GM23338 (cell line): ENCODE measurements at regions not wholly inside any gene's neighbourhood (a gene's known extent, or its start where the extent isn't known, plus 50 kb on each side); places are given as distances from the start of the nearest gene placed in this dataset.

Experiments
- ATAC-seq: fragments of 200-7000 bp; cut with Tn5 transposase; 3 replicates; pipeline ENCODE4 v1.9.1; 2020
- DNase-seq: peaks from one replicate; pipeline ENCODE4 v3.0.0-alpha.2; 2015; ENCODE audit warnings: low spot score
- H2AFZ ChIP-seq: fragments of 200-600 bp; sonication (generic); 2 replicates; pipeline ENCODE4 v1.8.0; 2016; ENCODE audit warnings: antibody characterized with exemption, mild to moderate bottlenecking, moderate library complexity
- H3F3A ChIP-seq: fragments of 200-600 bp; sonication (generic); replicated peaks from 2 replicates; pipeline ENCODE4 v1.8.0; 2017; ENCODE audit warnings: antibody characterized with exemption, mixed run types, low read depth
- H3K27ac ChIP-seq: fragments of 200-600 bp; sonication (generic); 2 replicates; pipeline ENCODE4 v1.6.1; 2016; ENCODE audit warnings: low read depth
- H3K27me3 ChIP-seq: fragments of 200-600 bp; sonication (generic); 2 replicates; pipeline ENCODE4 v1.8.0; 2016; ENCODE audit warnings: mild to moderate bottlenecking, mixed run types, moderate library complexity; ENCODE audit not compliant: insufficient read depth
- H3K36me3 ChIP-seq: fragments of 200-600 bp; sonication (generic); 2 replicates; pipeline ENCODE4 v1.8.0; 2016; ENCODE audit warnings: mild to moderate bottlenecking; ENCODE audit not compliant: insufficient read depth
- H3K4me1 ChIP-seq: fragments of 200-600 bp; sonication (generic); 2 replicates; pipeline ENCODE4 v1.8.0; 2016; ENCODE audit warnings: mild to moderate bottlenecking, moderate library complexity; ENCODE audit not compliant: insufficient read depth
- H3K4me2 ChIP-seq: fragments of 200-600 bp; sonication (generic); 2 replicates; pipeline ENCODE4 v1.7.1; 2017; ENCODE audit warnings: mixed run types
- H3K4me3 ChIP-seq: fragments of 200-600 bp; sonication (generic); 2 replicates; pipeline ENCODE4 v1.6.1; 2016; ENCODE audit warnings: mixed run types
- H3K79me2 ChIP-seq: fragments of 200-600 bp; sonication (generic); replicated peaks from 2 replicates; pipeline ENCODE4 v1.8.0; 2017; ENCODE audit warnings: mild to moderate bottlenecking; ENCODE audit not compliant: insufficient read depth
- H3K9me2 ChIP-seq: fragments of 200-600 bp; sonication (generic); 2 replicates; pipeline ENCODE4 v1.8.0; 2017; ENCODE audit not compliant: insufficient read depth
- H4K20me1 ChIP-seq: fragments of 200-600 bp; sonication (generic); replicated peaks from 2 replicates; pipeline ENCODE4 v1.8.0; 2017; ENCODE audit warnings: mild to moderate bottlenecking; ENCODE audit not compliant: insufficient read depth
- H3K27ac Mint-ChIP-seq: 2 replicates; pipeline ENCODE4 v1.8.0; 2020; ENCODE audit warnings: inconsistent platforms, mild to moderate bottlenecking, moderate library complexity, mixed read lengths
- H3K27me3 Mint-ChIP-seq: 3 replicates; pipeline ENCODE4 v1.8.0; 2022; ENCODE audit warnings: low read depth, mild to moderate bottlenecking, moderate library complexity, mixed read lengths, inconsistent platforms; ENCODE audit not compliant: insufficient read depth, poor library complexity
- H3K36me3 Mint-ChIP-seq: 3 replicates; pipeline ENCODE4 v1.8.0; 2021; ENCODE audit warnings: low read depth, mild to moderate bottlenecking, inconsistent platforms, moderate library complexity, mixed read lengths
- H3K4me1 Mint-ChIP-seq: 3 replicates; pipeline ENCODE4 v1.8.0; 2020; ENCODE audit warnings: mild to moderate bottlenecking, inconsistent platforms, mixed read lengths
- H3K4me3 Mint-ChIP-seq: 3 replicates; pipeline ENCODE4 v1.8.0; 2021; ENCODE audit warnings: moderate library complexity, mild to moderate bottlenecking, inconsistent platforms, mixed read lengths
- H3K9me3 Mint-ChIP-seq: 3 replicates; pipeline ENCODE4 v1.8.0; 2020; ENCODE audit warnings: moderate library complexity, mild to moderate bottlenecking, inconsistent platforms, mixed read lengths
- EZH2phosphoT487 ChIP-seq: fragments of 200-600 bp; sonication (generic); IDR thresholded peaks from one replicate; pipeline ENCODE4 v1.8.1; 2018; ENCODE audit warnings: antibody characterized with exemption; ENCODE audit not compliant: unreplicated experiment
- ZNF462 ChIP-seq: fragments of 250-450 bp; sonication (Bioruptor Pico); IDR thresholded peaks from 2 replicates; pipeline ENCODE4 v1.5.0; 2020; ENCODE audit warnings: mild to moderate bottlenecking, moderate library complexity
- TF ChIP-seq, protein P1 (sequence below), 2 experiments: fragments of 200-600 bp in 1 of 2; sonication (generic) in 1 of 2; conservative IDR thresholded peaks; 2 replicates each; pipeline versions ENCODE4 v1.5.1 to v1.6.1; 2016 to 2017; ENCODE audit warnings: antibody characterized with exemption in 2 of 2, low read depth in 2 of 2, mild to moderate bottlenecking in 2 of 2, moderate library complexity in 1 of 2

- TF ChIP-seq ZNF462 (CRISPR knock-in tag) (no peak), EZH2phosphoT487 (no peak)
Observed at GRCh38 chr3:23669541-23670255, 136.1 kb upstream of the UBE2E1 start (continued).

- Mint-ChIP-seq H3K27ac (no peak overlapping the region), H3K4me3 (peak overlapping the region; percentile 58; the same call in 2 of the 3 replicates), H3K4me1 (peaks cover 16% of the 10 kb centered on the region), H3K36me3 (no peaks in the 10 kb centered on the region), H3K9me3 (no peaks in the 10 kb centered on the region), H3K27me3 (peaks cover 5% of the 10 kb centered on the region)
- Histone ChIP-seq H3K4me3 (peak overlapping the region; percentile 38; the same call in 1 of the 2 replicates), H3K27me3 (peaks cover 13% of the 10 kb centered on the region), H2AFZ (peak overlapping the region; percentile 93), H3F3A (0 out of 2 replicates have a peak, but pooled peaks cover 2% of the 10 kb centered on the region), H3K9me2 (peaks cover 4% of the 10 kb centered on the region; the same call in 1 of the 2 replicates), H3K36me3 (no peaks in the 10 kb centered on the region), H3K79me2 (no peaks in the 10 kb centered on the region), H3K4me2 (peak overlapping the region; percentile 60; the same call in 1 of the 2 replicates), H3K27ac (no peak overlapping the region), H4K20me1 (no peaks in the 10 kb centered on the region), H3K4me1 (peaks cover 8% of the 10 kb centered on the region; the same call in 1 of the 2 replicates)
- peak; percentile 53 for DNase-seq
- peak; percentile 90 for ATAC-seq
- TF ChIP-seq, protein P1, sequence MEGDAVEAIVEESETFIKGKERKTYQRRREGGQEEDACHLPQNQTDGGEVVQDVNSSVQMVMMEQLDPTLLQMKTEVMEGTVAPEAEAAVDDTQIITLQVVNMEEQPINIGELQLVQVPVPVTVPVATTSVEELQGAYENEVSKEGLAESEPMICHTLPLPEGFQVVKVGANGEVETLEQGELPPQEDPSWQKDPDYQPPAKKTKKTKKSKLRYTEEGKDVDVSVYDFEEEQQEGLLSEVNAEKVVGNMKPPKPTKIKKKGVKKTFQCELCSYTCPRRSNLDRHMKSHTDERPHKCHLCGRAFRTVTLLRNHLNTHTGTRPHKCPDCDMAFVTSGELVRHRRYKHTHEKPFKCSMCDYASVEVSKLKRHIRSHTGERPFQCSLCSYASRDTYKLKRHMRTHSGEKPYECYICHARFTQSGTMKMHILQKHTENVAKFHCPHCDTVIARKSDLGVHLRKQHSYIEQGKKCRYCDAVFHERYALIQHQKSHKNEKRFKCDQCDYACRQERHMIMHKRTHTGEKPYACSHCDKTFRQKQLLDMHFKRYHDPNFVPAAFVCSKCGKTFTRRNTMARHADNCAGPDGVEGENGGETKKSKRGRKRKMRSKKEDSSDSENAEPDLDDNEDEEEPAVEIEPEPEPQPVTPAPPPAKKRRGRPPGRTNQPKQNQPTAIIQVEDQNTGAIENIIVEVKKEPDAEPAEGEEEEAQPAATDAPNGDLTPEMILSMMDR (conservative IDR thresholded peaks at IDR 0.05; ENCODE audit: low read depth in 2 of 2): 0 out of 4 replicates have a peak, but pooled peaks of 1 of the 2 experiments have one; percentile 3
- TF ChIP-seq ZNF462 (CRISPR knock-in tag): no peak
Observed at GRCh38 chr3:23671851-23672589, 133.7 kb upstream of the UBE2E1 start.
